ENCODE measurements at regions not wholly inside any gene's neighbourhood (a gene's known extent, or its start where the extent isn't known, plus 50 kb on each side); places are given as distances from the start of the nearest gene placed in this dataset.

GRCh38 chr5:14081791-14082190 lies 61.4 kb upstream of the TRIO start:
- no peak for TF ChIP-seq EZH2 (IDR thresholded peaks at IDR 0.05; ENCODE audit: borderline replicate concordance, low read depth, low read length, poor library complexity, severe bottlenecking)
- TF ChIP-seq CTCF (conservative IDR thresholded peaks at IDR 0.05; ENCODE audit: low read depth, low read length): no peak
- no peak overlapping the region for H3K4me3 ChIP-seq (ENCODE audit: low read depth, low read length, poor library complexity, severe bottlenecking)
- BruUV-seq (replicated peaks): no TSS peak
- intact Hi-C loops (cut with micrococcal nuclease; ENCODE audit: unreplicated experiment): no loop called here
- no peaks in the 10 kb centered on the region for H3K9me3 ChIP-seq (ENCODE audit: low read depth, low read length, poor library complexity, severe bottlenecking)
- peaks cover 5% of the 10 kb centered on the region for H3K27me3 ChIP-seq (replicated peaks; ENCODE audit: insufficient read depth, low read depth, low read length, poor library complexity)
- no peaks in the 10 kb centered on the region for H3K36me3 ChIP-seq (ENCODE audit: insufficient read depth, low read length, poor library complexity, severe bottlenecking)
- DNase-seq (ENCODE audit: low spot score): no peak
- POLR2A ChIA-PET (ENCODE audit: low non-redundant PET): no interaction called here
- no peak overlapping the region for H3K27ac ChIP-seq (ENCODE audit: low read depth, low read length, poor library complexity, severe bottlenecking)
- CTCF ChIA-PET: no interaction called here
- H3K4me1 ChIP-seq (ENCODE audit: insufficient read depth, low read length, poor library complexity, severe bottlenecking): no peaks in the 10 kb centered on the region

GRCh38 chr5:14078716-14079115 lies 64.4 kb upstream of the TRIO start:
- DNase-seq (ENCODE audit: low spot score): no peak
- H3K27ac ChIP-seq (ENCODE audit: low read depth, low read length, poor library complexity, severe bottlenecking): no peak overlapping the region
- POLR2A ChIA-PET (ENCODE audit: low non-redundant PET): no interaction called here
- no peaks in the 10 kb centered on the region for H3K9me3 ChIP-seq (ENCODE audit: low read depth, low read length, poor library complexity, severe bottlenecking)
- no TSS peak for BruUV-seq (replicated peaks)
- no peaks in the 10 kb centered on the region for H3K27me3 ChIP-seq (replicated peaks; ENCODE audit: insufficient read depth, low read depth, low read length, poor library complexity)
- H3K4me1 ChIP-seq (ENCODE audit: insufficient read depth, low read length, poor library complexity, severe bottlenecking): no peaks in the 10 kb centered on the region
- CTCF ChIA-PET: no interaction called here
- no peak overlapping the region for H3K4me3 ChIP-seq (ENCODE audit: low read depth, low read length, poor library complexity, severe bottlenecking)
- no peaks in the 10 kb centered on the region for H3K36me3 ChIP-seq (ENCODE audit: insufficient read depth, low read length, poor library complexity, severe bottlenecking)
- intact Hi-C loops (cut with micrococcal nuclease; ENCODE audit: unreplicated experiment): no loop called here
- no peak for TF ChIP-seq EZH2 (IDR thresholded peaks at IDR 0.05; ENCODE audit: borderline replicate concordance, low read depth, low read length, poor library complexity, severe bottlenecking)
- TF ChIP-seq CTCF (conservative IDR thresholded peaks at IDR 0.05; ENCODE audit: low read depth, low read length): no peak

GRCh38 chr5:14077501-14077900 lies 65.6 kb upstream of the TRIO start:
- Histone ChIP-seq H3K36me3 (ENCODE audit: insufficient read depth, low read length, poor library complexity, severe bottlenecking) (no peaks in the 10 kb centered on the region), H3K9me3 (ENCODE audit: low read depth, low read length, poor library complexity, severe bottlenecking) (no peaks in the 10 kb centered on the region), H3K27me3 (replicated peaks; ENCODE audit: insufficient read depth, low read depth, low read length, poor library complexity) (no peaks in the 10 kb centered on the region), H3K4me1 (ENCODE audit: insufficient read depth, low read length, poor library complexity, severe bottlenecking) (no peaks in the 10 kb centered on the region), H3K4me3 (ENCODE audit: low read depth, low read length, poor library complexity, severe bottlenecking) (no peak overlapping the region), H3K27ac (ENCODE audit: low read depth, low read length, poor library complexity, severe bottlenecking) (no peak overlapping the region)
- TF ChIP-seq CTCF (conservative IDR thresholded peaks at IDR 0.05; ENCODE audit: low read depth, low read length) (no peak), EZH2 (IDR thresholded peaks at IDR 0.05; ENCODE audit: borderline replicate concordance, low read depth, low read length, poor library complexity, severe bottlenecking) (no peak)
- BruUV-seq (replicated peaks): no TSS peak
- DNase-seq (ENCODE audit: low spot score): no peak
- intact Hi-C loops (cut with micrococcal nuclease; ENCODE audit: unreplicated experiment): no loop called here
- ChIA-PET POLR2A (ENCODE audit: low non-redundant PET) (no interaction called here), CTCF (no interaction called here)
